Hematopoietic multipotent progenitor cell treated with erythropoietin and hydrocortisone succinate and interleukin-3 and kit ligand, for 8 days (in vitro differentiated cells): ENCODE measurements at regions not wholly inside any gene's neighbourhood (a gene's known extent, or its start where the extent isn't known, plus 50 kb on each side); places are given as distances from the start of the nearest gene placed in this dataset.

Source experiments
- DNase-seq: peaks from one replicate; pipeline ENCODE4 v3.0.0-alpha.2; 2015

DNA sequence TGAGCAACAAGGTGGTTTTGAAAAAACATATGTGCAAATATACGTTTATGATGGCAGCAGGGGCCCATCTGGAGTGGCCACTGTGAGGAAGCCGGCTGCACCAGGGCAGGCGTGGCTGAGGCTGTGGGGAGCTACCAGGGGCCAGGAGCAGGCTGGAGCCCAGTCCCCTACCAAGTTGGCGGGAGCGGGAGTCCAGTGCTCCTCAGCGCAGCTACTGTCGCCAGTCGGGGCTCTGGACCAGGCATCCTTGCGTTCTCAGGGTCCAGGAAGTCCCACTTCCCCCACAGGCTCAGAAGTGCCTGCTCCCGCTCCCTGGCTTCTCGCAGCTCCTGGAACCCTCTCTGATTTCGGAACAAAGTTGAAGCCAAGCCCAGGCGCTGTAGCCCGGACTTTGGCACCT, 1377.5 kb upstream of the FLRT2 start:
- no peak for DNase-seq

- DNase-seq: no peak
Observed at GRCh38 chr14:84162633-84163032, 1367.3 kb upstream of the FLRT2 start.

GRCh38 chr14:84167026-84167425, 1362.9 kb upstream of the FLRT2 start:
- no peak for DNase-seq

GRCh38 chr14:84180336-84180735, 1349.6 kb upstream of the FLRT2 start:
- DNase-seq: no peak

DNA sequence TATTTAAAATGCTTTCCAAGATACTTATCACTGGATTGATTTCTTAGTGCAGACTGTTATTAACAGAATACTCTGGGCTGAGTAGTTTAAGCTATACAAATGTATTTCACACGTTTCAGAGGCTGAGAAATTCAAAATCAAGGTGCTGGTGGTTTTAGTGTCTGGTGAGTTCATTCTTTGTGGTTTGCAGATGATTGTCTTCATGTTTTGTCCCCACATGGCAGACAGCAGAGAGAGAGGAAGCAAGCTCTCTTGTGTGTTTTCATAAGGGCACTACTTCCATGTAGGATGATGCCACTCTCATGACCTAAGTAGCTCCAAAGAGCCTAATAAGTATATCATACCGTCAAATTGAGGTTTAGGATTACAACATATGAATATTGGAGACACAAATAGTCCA, 1348.9 kb upstream of the FLRT2 start:
- DNase-seq: no peak

DNA sequence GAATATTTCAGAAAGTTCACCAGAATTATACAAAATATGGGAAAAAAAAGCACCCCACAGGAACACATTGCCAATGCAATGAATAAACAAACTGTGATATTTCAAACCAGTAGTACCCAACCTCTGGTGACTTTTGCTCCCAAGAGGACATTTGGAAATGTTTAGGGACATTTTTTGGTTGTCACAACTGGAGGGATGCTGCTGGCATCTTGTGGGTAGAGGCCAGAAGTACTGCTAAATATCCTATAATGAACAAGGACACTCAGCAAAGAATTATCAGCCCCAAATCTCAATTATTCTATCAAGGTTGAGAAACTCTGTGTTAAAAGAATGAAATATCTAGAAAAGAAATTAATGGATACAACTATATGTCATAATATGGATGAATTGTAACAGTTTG, 1334.4 kb upstream of the FLRT2 start:
- no peak for DNase-seq

DNA sequence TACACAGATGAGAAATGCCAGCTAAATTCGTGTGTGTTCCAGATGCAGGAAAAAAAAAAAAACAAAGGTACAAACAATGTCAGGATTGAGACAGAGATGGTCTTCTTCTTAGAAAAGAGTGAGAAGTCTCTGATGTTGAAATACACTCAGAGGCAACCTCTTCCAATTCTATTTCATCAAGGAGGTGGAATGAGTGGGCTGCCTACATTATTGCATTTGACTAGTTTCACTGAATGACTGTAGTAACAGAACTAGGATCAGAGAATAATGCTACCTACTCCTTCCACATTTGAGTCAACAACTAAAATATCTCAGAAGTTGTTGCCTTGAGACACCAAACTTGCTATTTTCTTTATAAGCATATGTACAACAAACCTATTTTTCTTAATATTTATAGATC, 1332.2 kb upstream of the FLRT2 start:
- no peak for DNase-seq

- DNase-seq: no peak
Observed at GRCh38 chr14:84202486-84202885, 1327.5 kb upstream of the FLRT2 start.

GRCh38 chr14:84203896-84204295, 1326.0 kb upstream of the FLRT2 start:
- DNase-seq: no peak

- no peak for DNase-seq
Observed at GRCh38 chr14:84208451-84208850, 1321.5 kb upstream of the FLRT2 start.

- no peak for DNase-seq
Observed at GRCh38 chr14:84209031-84209430, 1320.9 kb upstream of the FLRT2 start.

DNA sequence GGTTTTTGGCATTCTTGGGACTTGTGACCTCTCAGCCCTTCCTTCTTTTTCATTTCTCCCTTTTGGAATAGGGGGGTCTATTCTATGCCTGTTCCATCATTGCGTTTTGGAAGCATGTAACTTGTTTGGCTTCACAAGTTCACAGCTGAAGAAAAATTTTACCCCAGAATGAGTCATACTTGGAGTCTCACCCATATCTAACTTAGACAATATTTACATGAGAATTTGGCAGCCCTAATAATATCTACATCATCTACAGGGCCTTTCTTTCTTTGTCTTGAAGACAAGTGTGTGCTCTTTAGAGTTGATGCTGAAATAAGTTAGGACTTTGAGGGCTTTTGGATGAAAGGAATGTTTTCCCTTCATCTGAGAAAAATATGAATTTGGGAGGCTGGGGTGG, 1312.9 kb upstream of the FLRT2 start:
- no peak for DNase-seq

DNA sequence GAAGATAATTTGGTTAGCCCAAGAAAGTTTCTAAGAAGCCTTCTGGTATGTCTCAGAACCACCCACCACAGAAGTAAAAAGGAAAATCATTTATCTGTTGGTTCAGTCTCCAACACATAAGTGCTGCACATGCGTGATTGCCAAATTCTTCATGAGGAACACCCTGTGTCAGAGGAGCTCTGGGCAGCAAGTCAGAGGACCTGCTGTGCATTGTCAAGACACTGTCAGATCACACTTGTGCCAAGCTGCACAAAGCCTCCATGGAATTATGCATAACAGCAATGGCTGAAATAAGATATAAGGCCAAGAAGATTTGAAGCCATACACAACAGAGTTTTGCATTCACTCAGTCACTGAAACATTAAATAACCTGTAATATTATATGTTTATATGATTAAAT, 1304.7 kb upstream of the FLRT2 start:
- peak; percentile 1 for DNase-seq

- DNase-seq: no peak
Observed at GRCh38 chr14:84228702-84229101, 1301.2 kb upstream of the FLRT2 start.

- no peak for DNase-seq
Observed at GRCh38 chr14:84234281-84234680, 1295.7 kb upstream of the FLRT2 start.

DNA sequence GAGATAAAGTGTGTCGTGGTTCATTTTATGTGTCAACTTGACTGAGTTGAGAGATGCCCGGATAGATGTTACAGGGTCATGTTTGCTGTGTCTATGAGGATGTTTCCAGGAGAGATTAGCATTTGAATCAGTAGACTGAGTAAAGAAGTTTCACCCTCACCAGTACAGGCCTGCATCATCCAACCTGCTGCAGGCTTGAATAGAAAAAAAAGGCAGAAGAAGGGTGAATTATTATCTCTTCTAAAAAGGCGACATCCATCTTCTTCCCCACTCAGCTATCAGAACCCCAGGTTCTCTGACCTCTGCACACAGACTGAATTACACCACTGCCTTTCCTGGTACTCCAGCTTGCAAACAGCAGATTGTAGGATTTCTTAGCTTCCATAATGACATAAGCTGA, 1293.7 kb upstream of the FLRT2 start:
- no peak for DNase-seq

- no peak for DNase-seq
Observed at GRCh38 chr14:84237881-84238280, 1292.1 kb upstream of the FLRT2 start.

DNA sequence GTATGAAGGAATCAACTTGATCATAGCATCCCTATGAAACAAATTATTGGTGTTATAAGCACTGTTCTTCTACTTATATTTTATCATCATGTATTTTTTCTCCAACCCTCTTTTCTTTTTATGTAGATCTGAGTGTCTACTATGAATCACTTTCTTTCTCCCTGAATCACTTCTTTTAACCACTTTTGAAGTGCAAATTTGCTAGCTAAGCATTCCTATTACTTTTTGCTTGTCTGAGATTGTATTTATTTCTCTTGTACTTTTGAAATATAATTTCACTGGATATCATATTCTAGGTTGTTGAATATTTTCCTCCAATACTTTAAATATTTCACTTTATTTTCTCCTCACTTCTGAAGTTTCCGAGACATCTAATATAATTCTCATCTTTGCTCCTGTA, 1282.3 kb upstream of the FLRT2 start:
- DNase-seq: no peak

DNA sequence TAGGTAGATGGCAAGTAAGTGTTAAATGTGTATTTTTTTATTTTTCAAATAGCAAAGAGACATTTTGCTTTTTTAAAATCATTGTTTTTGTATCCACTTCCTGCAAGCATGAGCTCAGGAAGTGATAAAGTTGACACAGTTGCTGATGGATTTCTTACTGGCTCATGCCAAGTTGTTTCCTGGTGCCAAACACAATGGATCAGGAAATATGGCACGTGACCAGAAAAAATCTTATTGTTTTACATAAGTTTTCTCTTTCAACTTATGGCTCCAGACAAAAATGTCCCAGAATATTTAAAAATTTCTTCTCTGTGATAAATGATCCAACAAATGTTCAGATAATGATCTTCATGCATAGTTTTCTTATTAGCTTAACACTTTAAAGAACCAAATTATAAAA, 1279.1 kb upstream of the FLRT2 start:
- no peak for DNase-seq

- no peak for DNase-seq
Observed at GRCh38 chr14:84251411-84252115, 1278.4 kb upstream of the FLRT2 start.

DNA sequence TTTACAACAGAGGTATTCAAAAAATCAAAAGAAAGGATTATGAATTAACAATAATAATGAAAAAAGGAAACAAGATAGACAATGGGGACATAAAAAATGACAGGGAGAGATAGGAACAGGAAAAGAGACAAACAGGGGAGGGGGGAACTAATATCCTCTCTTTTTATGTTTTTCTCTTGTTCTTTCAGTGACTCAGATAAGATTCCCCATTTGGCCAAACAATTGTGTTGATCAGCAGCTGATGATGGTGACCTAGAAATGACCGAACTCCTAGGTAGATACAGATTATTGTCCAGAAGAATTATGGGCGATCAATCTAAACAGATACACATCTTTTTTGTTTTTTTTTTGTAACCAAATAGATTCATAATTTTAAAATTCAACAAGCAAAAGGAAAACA, 1277.2 kb upstream of the FLRT2 start:
- DNase-seq: no peak

DNA sequence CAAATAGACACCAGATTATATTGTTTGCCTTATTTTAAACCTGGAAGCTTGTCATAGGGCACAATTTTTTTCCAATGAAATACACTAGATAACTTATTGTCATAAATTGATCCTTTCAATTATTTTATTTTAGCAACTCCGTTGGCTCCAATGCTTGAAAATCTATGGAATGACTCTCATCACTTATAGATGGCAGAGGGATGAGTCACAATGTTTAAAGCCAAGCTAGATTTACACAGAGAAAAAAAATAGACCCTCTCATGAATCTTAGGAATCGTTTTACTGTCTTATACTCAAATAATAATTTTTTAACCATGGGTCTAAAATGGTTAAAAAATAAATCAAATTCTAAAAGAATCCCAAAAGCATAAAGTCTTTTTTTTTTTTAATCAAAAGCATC, 1276.6 kb upstream of the FLRT2 start:
- DNase-seq: no peak

DNA sequence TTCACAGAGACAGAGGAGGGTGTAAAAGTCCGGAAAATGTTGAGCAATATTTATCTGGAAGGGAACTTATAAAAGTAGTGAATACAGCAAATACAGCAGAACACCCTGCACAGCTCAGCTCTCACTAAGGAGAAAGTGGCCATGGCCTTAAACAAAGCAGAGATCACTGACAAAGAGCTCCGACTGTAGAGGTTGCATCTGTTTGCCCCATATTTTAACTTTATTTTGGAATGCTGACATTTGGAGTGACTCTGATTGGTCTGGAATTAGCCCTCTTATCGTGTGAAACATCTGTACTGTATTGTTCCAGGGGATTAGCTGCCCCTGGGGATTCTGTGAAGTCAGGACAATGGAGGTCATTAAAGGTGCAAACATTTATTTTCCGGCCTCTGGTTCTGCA, 1275.7 kb upstream of the FLRT2 start:
- DNase-seq: no peak

DNA sequence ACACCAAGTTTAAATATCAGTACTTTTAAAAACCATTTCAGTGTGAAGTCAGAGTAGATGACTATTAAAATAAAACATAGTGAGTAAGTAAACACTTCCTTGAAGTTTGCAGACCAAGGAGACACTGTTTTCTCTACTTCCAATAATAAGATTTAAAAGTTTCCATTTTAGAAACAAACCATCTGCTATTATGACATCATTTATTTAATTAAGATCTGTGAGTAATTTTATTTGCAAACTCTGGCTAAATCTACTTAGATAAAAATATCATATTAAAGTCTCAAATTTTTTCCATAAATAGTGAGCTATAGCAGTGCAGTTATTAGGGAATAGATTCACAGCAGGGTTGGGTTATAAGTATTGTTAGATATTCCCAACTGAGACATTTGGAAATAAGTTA, 1267.0 kb upstream of the FLRT2 start:
- no peak for DNase-seq

DNA sequence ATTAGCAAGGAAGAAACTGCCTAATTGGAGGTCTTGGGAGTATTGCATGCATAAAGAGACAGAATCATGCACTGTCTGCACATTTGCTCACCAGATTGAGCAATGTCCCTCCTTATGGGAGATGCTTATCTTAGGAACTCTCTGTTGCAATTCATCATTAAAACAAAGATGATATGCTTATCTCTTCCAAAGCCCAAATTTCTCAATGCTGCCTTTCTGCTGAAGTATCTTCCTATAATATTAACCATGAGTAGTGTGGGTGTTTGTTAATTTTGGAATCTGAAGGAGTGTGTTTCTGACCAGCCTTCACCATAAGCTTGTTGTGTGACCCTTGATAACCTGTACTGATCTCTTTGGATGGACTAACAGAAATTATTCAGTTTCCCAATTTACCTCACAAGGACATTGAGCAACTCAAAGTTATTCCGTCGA, 1257.6 kb upstream of the FLRT2 start:
- DNase-seq: no peak

GRCh38 chr14:84273181-84273580, 1256.8 kb upstream of the FLRT2 start:
- DNase-seq: no peak
